ENCODE measurements at regions not wholly inside any gene's neighbourhood (a gene's known extent, or its start where the extent isn't known, plus 50 kb on each side); places are given as distances from the start of the nearest gene placed in this dataset.
"Not testable (repeated sequence)": the region's sequence is repeated elsewhere in the genome, so short reads cannot be mapped to it uniquely, and the experiment has no call there.

GRCh38 chr4:131595140-131595539, 1554.0 kb upstream of the PCDH10 start:
- DNase-seq (ENCODE audit: low read depth, low spot score): no peak

DNA sequence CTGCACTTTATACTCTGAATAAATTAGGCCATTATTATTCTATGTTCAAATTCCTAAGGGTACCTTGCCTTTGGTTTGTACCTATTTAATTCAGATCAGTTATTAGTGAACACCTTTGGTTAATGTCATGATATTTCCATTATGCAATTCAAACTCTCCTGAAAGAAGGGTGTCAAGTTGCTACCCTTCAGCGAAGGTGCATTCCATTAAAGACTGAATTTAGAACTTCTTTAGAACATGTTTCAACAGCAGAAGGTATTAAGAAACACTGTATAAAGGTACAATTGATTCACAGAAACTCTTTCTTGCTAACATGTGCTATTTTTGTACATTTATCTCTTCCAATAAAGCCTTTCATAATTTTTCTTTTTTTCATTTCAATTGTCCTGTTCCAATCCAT, 1545.4 kb upstream of the PCDH10 start:
- no peak for DNase-seq (ENCODE audit: low read depth, low spot score)
- peak overlapping the region; percentile 49 for H3K27ac ChIP-seq

More at GRCh38 chr4:131595140-131595539, 1554.0 kb upstream of the PCDH10 start:
- H3K27ac ChIP-seq: no peak overlapping the region

DNA sequence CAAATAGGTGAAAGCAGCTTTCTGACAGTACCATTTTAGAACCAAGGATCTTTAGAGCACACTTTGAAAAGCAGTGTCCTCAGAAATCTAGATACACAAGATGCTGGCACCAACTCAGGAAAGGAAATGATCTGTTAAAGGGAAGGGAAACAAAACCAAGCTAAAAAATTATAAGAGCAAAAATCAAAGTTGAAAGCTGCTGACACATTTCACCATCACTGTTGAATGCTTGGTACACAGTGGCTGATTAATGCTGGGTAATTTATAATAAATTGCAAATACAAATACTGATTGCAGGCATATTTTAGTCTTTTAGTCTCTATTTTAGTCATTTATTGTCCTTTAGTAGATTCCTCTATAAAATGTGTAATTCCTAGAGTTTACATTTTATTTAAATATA, 1540.1 kb upstream of the PCDH10 start:
- H3K27ac ChIP-seq: peak overlapping the region; percentile 98
- no peak for DNase-seq (ENCODE audit: low read depth, low spot score)

DNA sequence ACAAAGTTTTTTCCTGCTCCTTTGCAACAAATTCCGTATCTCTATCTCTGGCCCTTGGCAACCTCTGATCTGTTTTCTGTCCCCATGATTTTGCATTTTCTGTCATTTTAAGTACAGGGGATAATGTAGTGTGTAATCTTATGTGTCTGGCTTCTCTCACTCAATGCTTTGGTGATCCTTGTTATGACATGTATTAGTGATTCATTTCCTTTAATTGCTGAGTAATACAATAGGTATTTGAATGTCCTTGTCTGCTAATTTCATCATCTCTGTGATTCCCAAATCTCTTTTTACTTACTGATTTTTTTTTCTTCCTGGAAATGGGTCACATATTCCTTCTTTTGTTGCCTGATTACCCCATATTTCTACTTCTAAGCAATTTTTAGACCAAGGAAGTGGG, 1538.6 kb upstream of the PCDH10 start:
- H3K27ac ChIP-seq: peak overlapping the region; percentile 98
- DNase-seq (ENCODE audit: low read depth, low spot score): peak; percentile 27

- no peak for DNase-seq (ENCODE audit: low read depth, low spot score)
- peak overlapping the region; percentile 3 for H3K27ac ChIP-seq
Observed at GRCh38 chr4:131613086-131613823, 1535.8 kb upstream of the PCDH10 start.

DNA sequence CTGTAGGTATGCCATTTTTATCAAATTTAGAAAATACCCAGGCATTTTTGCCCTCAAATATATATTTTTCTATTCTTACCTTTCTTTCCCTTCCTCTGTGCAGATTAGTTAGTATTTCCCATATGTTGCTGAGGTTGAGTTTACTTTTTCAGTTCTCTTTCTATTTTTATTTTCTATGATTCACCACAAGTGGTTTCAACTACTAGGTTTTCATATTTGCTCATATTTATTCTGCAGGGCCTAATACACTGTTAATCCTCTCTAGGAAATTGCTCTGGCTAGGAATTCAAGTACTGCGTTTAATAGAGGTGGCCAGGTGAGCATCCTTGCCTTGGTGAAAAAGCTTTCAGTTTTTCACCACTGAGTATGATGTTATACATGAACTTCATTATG, 1535.3 kb upstream of the PCDH10 start:
- no peak for DNase-seq (ENCODE audit: low read depth, low spot score)
- peak overlapping the region; percentile 3 for H3K27ac ChIP-seq

GRCh38 chr4:131632877-131633276, 1516.2 kb upstream of the PCDH10 start:
- no peak for DNase-seq (ENCODE audit: low read depth, low spot score)

GRCh38 chr4:131635191-131635590, 1513.9 kb upstream of the PCDH10 start:
- DNase-seq (ENCODE audit: low read depth, low spot score): peak; percentile 6
- H3K27ac ChIP-seq: no peak overlapping the region

More at GRCh38 chr4:131632877-131633276, 1516.2 kb upstream of the PCDH10 start:
- H3K27ac ChIP-seq: no peak overlapping the region

DNA sequence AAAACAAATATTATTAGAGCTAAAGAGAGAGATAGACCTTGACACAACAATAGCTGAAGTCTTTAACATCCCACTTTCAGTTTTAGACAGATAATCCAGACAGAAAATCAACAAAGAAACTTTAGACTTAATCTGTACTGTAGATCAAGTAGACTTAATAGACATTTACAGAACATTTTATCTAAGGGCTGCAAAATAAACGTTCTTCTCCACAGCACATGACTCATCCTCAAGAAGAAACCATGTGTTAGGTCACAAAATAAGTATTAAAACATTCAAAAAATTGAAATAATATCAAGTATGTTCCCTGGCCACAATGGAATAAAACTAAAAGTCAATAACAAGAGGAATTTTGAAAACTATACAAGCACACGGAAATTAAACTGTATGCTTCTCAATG, 1510.3 kb upstream of the PCDH10 start:
- no peak overlapping the region for H3K27ac ChIP-seq
- DNase-seq (ENCODE audit: low read depth, low spot score): no peak

GRCh38 chr4:131644619-131645018, 1504.5 kb upstream of the PCDH10 start:
- H3K27ac ChIP-seq: no peak overlapping the region

GRCh38 chr4:131649227-131649626, 1499.9 kb upstream of the PCDH10 start:
- no peak for DNase-seq (ENCODE audit: low read depth, low spot score)
- no peak overlapping the region for H3K27ac ChIP-seq

More at GRCh38 chr4:131644619-131645018, 1504.5 kb upstream of the PCDH10 start:
- DNase-seq (ENCODE audit: low read depth, low spot score): peak; percentile 14

GRCh38 chr4:131650951-131651350, 1498.1 kb upstream of the PCDH10 start:
- H3K27ac ChIP-seq: no peak overlapping the region
- no peak for DNase-seq (ENCODE audit: low read depth, low spot score)

DNA sequence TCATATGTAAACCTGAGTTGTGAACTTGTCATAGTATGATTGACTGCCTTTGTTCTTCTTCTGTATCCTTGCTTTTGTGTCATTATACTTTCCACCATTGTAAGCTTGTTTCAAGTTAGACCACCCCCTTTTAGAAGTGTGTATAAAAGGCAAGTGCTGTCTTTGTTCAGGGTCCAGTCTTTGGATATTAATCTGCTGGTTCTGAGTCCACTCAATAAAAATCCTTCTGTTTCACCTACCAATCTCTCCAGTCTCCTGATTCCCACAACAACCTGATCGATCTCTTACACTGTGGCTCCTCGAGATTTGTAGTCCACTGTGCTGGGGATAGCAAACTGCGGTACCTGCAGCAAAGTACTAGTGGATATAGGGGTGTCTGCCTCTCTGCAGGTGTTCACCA, 1465.8 kb upstream of the PCDH10 start:
- not testable (repeated sequence) for DNase-seq (ENCODE audit: low read depth, low spot score); H3K27ac ChIP-seq

DNA sequence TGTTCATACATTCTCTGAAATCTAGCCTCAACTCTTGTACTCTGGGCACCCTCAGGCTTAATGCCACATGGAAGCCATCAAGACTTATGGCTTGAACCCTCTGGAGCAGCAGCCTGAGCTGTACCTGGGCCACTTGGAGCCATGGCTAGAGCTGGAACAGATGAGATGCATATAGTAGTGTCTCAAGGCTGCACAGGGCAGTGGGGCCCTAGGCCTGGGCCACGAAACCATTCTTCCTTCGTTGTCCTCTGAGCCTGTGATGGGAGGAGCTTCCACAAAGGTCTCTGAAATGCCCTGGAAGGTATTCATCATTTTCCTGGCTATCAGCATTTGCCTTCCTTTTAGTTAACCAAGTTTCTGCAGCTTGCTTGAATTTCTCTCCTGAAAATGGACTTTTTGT, 1427.2 kb upstream of the PCDH10 start:
- no peak for DNase-seq (ENCODE audit: low read depth, low spot score)
- H3K27ac ChIP-seq: no peak overlapping the region

DNA sequence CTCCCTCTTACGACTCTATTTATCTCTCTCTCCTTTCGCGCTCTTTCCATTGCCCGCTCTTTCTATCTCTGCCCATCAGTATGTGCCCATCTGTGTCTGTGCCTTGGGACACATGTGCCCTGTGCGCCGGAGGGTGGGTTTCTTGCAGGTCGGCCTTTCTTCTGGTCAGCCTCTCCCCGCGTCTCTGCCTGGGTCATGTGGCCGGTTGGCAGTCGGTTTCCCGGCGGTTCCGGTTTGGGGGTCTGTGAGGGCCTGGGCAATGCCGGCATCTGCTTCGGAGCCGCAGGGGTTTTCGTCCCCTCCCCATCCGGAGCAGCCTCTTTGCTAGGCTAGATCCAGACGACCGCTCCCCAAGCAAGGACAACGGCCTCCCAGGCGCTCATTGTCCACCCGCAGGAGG, 1426.0 kb upstream of the PCDH10 start:
- not testable (repeated sequence) for H3K27ac ChIP-seq; DNase-seq (ENCODE audit: low read depth, low spot score)

GRCh38 chr4:131724847-131725246, 1424.2 kb upstream of the PCDH10 start:
- DNase-seq (ENCODE audit: low read depth, low spot score): peak; percentile 1

GRCh38 chr4:131725521-131725920, 1423.6 kb upstream of the PCDH10 start:
- not testable (repeated sequence) for DNase-seq (ENCODE audit: low read depth, low spot score); H3K27ac ChIP-seq

More at GRCh38 chr4:131724847-131725246, 1424.2 kb upstream of the PCDH10 start:
- not testable (repeated sequence) for H3K27ac ChIP-seq

- H3K27ac ChIP-seq; DNase-seq (ENCODE audit: low read depth, low spot score): not testable (repeated sequence)
Observed at GRCh38 chr4:131726940-131727339, 1422.2 kb upstream of the PCDH10 start.

DNA sequence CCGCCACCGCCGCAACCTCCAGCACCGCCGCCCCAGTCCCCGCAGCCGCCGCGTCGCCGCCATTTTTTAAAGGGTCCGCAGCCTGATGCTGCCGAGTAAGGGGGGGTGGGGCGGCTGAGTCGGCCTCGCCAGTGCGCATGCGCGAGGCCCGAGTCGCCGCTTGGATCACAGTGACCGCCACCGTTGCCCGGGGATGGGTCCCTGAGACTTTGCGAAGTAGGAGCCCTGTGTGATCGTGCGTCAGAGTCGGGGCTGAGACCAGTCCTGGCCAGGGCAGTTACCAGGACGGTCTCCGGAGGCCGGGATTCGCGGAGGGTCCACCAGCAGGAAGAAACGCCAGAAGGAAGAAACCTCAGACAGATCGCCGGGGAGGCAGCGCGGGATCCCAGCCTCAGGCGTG, 1421.7 kb upstream of the PCDH10 start:
- H3K27ac ChIP-seq; DNase-seq (ENCODE audit: low read depth, low spot score): not testable (repeated sequence)

- DNase-seq (ENCODE audit: low read depth, low spot score); H3K27ac ChIP-seq: not testable (repeated sequence)
Observed at GRCh38 chr4:131729205-131729604, 1419.9 kb upstream of the PCDH10 start.

DNA sequence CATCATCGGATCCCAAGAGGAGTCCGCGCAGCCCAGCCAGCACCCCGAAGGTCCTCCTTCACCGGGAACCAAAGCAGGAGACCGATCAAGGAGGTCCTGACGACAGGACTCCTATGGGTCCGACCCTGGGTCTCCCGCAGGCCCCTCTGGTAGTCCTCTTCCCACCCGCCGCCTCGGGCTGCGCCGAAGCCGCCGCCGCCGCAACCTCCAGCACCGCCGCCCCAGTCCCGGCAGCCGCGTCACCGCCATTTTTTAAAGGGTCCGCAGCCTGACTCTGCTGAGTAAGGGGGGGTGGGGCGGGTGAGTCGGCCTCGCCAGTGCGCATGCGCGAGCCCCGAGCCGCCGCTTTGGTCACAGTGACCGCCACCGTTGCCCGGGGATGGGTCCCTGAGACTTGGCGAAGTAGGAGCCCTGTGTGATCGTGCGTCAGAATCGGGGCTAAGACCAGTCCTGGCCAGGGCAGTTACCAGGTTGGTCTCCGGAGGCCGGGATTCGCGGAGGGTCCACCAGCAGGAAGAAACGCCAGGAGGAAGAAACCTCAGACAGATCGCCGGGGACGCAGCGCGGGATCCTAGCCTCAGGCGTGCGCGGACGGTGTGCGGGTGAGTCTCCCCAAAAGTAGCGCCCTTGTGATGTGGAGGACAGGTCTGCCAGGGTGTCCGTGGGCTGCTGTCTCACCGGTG, 1419.2 kb upstream of the PCDH10 start:
- H3K27ac ChIP-seq; DNase-seq (ENCODE audit: low read depth, low spot score): not testable (repeated sequence)
